ENCODE measurements at regions not wholly inside any gene's neighbourhood (a gene's known extent, or its start where the extent isn't known, plus 50 kb on each side); places are given as distances from the start of the nearest gene placed in this dataset.

GRCh38 chr10:107269626-107270025 is 105.1 kb upstream of the SORCS1 start:
- no peak for TF ChIP-seq CTCF (IDR thresholded peaks at IDR 0.05; ENCODE audit: insufficient read depth, low read length, poor library complexity, severe bottlenecking)
- no peak overlapping the region for H3K4me3 ChIP-seq (ENCODE audit: low read depth, low read length)
- no peaks in the 10 kb centered on the region for H3K36me3 ChIP-seq (ENCODE audit: control insufficient read depth, insufficient read depth, low read length)
- no peak for DNase-seq (ENCODE audit: low read depth)
- no peaks in the 10 kb centered on the region for H3K27me3 ChIP-seq (ENCODE audit: control insufficient read depth, insufficient read depth, low read length)

GRCh38 chr10:107264742-107265141 is 100.2 kb upstream of the SORCS1 start:
- Histone ChIP-seq H3K36me3 (ENCODE audit: control insufficient read depth, insufficient read depth, low read length) (no peaks in the 10 kb centered on the region), H3K27me3 (ENCODE audit: control insufficient read depth, insufficient read depth, low read length) (no peaks in the 10 kb centered on the region), H3K4me3 (ENCODE audit: low read depth, low read length) (no peak overlapping the region)
- no peak for DNase-seq (ENCODE audit: low read depth)
- no peak for TF ChIP-seq CTCF (IDR thresholded peaks at IDR 0.05; ENCODE audit: insufficient read depth, low read length, poor library complexity, severe bottlenecking)

GRCh38 chr10:107244122-107244521 is 79.6 kb upstream of the SORCS1 start:
- DNase-seq (ENCODE audit: low read depth): no peak
- no peak for TF ChIP-seq CTCF (IDR thresholded peaks at IDR 0.05; ENCODE audit: insufficient read depth, low read length, poor library complexity, severe bottlenecking)
- no peak overlapping the region for H3K4me3 ChIP-seq (ENCODE audit: low read depth, low read length)
- no peaks in the 10 kb centered on the region for H3K27me3 ChIP-seq (ENCODE audit: control insufficient read depth, insufficient read depth, low read length)
- no peaks in the 10 kb centered on the region for H3K36me3 ChIP-seq (ENCODE audit: control insufficient read depth, insufficient read depth, low read length)

DNA sequence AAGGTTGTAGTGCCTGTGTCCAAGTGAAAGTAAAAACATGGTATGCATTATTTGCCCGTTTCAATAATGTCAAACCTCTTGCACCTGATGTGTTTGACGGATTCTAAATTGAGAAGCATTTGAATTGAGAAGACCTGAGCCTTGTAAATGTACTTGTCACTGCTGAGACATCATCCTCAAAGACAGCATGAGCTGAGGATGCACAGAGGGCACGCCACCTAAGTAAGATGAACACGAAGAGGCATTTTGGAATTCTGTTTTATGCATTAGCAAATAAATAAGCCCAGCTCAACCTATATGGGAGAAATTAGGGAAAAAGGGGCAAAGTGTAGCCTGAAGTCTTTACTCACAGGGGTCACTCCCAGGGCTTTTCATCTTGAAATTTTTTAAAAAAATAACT is 73.8 kb upstream of the SORCS1 start:
- H3K27me3 ChIP-seq (ENCODE audit: control insufficient read depth, insufficient read depth, low read length): no peaks in the 10 kb centered on the region
- H3K36me3 ChIP-seq (ENCODE audit: control insufficient read depth, insufficient read depth, low read length): no peaks in the 10 kb centered on the region
- TF ChIP-seq CTCF (IDR thresholded peaks at IDR 0.05; ENCODE audit: insufficient read depth, low read length, poor library complexity, severe bottlenecking): no peak
- H3K4me3 ChIP-seq (ENCODE audit: low read depth, low read length): no peak overlapping the region
- no peak for DNase-seq (ENCODE audit: low read depth)

GRCh38 chr10:107232013-107232412 is 67.5 kb upstream of the SORCS1 start:
- Histone ChIP-seq H3K27me3 (ENCODE audit: control insufficient read depth, insufficient read depth, low read length) (no peaks in the 10 kb centered on the region), H3K4me3 (ENCODE audit: low read depth, low read length) (no peak overlapping the region), H3K36me3 (ENCODE audit: control insufficient read depth, insufficient read depth, low read length) (no peaks in the 10 kb centered on the region)
- no peak for TF ChIP-seq CTCF (IDR thresholded peaks at IDR 0.05; ENCODE audit: insufficient read depth, low read length, poor library complexity, severe bottlenecking)
- no peak for DNase-seq (ENCODE audit: low read depth)

DNA sequence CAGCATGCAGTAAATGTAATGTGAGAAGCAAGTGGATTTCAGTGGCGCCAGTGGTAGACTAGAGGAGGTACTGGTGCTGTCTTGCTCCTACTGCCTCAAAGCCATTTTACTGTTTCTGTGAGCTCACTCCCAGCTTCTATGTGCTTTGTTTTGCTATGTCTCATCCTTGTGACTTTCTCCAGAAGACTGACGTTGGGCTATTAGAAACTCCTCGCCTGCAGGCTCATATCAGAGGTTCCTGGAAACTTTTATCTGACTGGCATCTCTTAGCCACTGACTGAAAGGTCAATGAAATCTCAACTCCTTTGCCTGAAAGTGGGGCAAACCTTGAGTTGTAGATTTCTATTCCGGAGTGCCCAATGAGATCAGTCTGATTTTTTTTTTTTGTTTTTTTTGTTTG is 66.4 kb upstream of the SORCS1 start:
- Histone ChIP-seq H3K4me3 (ENCODE audit: low read depth, low read length) (no peak overlapping the region), H3K27me3 (ENCODE audit: control insufficient read depth, insufficient read depth, low read length) (no peaks in the 10 kb centered on the region), H3K36me3 (ENCODE audit: control insufficient read depth, insufficient read depth, low read length) (no peaks in the 10 kb centered on the region)
- no peak for DNase-seq (ENCODE audit: low read depth)
- no peak for TF ChIP-seq CTCF (IDR thresholded peaks at IDR 0.05; ENCODE audit: insufficient read depth, low read length, poor library complexity, severe bottlenecking)
